HK-2 (cell line): ENCODE measurements at regions not wholly inside any gene's neighbourhood (a gene's known extent, or its start where the extent isn't known, plus 50 kb on each side); places are given as distances from the start of the nearest gene placed in this dataset.
A peak's percentile ranks its signal among the peaks of the same experiment; 100 is the strongest.

Source experiments
- DNase-seq: peaks from one replicate; pipeline ENCODE4 v3.0.0-alpha.2; 2018; ENCODE audit not compliant: unreplicated experiment

- no peak for DNase-seq
Observed at GRCh38 chr16:20259541-20259940, 67.8 kb downstream of the GP2 start.

GRCh38 chr16:20257234-20257633 lies 70.1 kb downstream of the GP2 start:
- DNase-seq: no peak

- DNase-seq: no peak
Observed at GRCh38 chr16:20255002-20255401, 72.3 kb downstream of the GP2 start.

GRCh38 chr16:20253825-20254224 lies 73.5 kb downstream of the GP2 start:
- DNase-seq: no peak

GRCh38 chr16:20249211-20249610 lies 78.1 kb downstream of the GP2 start:
- DNase-seq: no peak

GRCh38 chr16:20247076-20247475 lies 80.2 kb downstream of the GP2 start:
- no peak for DNase-seq

- DNase-seq: no peak
Observed at GRCh38 chr16:20243731-20244281, 83.5 kb downstream of the GP2 start.

- DNase-seq: no peak
Observed at GRCh38 chr16:20242568-20243255, 84.6 kb downstream of the GP2 start.

- DNase-seq: no peak
Observed at GRCh38 chr16:20241321-20241720, 86.0 kb downstream of the GP2 start.

- DNase-seq: no peak
Observed at GRCh38 chr16:20236579-20237289, 90.6 kb downstream of the GP2 start.

GRCh38 chr16:20225228-20225733 lies 102.0 kb downstream of the GP2 start:
- DNase-seq: no peak

- DNase-seq: no peak
Observed at GRCh38 chr16:20221208-20221607, 106.1 kb downstream of the GP2 start.

GRCh38 chr16:20218093-20218492 lies 109.2 kb downstream of the GP2 start:
- no peak for DNase-seq

GRCh38 chr16:20216591-20217217 lies 110.6 kb downstream of the GP2 start:
- DNase-seq: no peak

GRCh38 chr16:20214401-20214800 lies 112.9 kb downstream of the GP2 start:
- DNase-seq: no peak

GRCh38 chr16:20203272-20203671 lies 124.0 kb downstream of the GP2 start:
- no peak for DNase-seq

GRCh38 chr16:20202747-20203146 lies 124.6 kb downstream of the GP2 start:
- no peak for DNase-seq

GRCh38 chr16:20192801-20193200 lies 119.1 kb upstream of the GPR139 start:
- DNase-seq: no peak

GRCh38 chr16:20191566-20191965 lies 117.9 kb upstream of the GPR139 start:
- DNase-seq: no peak

- no peak for DNase-seq
Observed at GRCh38 chr16:20181949-20182348, 108.3 kb upstream of the GPR139 start.

GRCh38 chr16:20181416-20181815 lies 107.7 kb upstream of the GPR139 start:
- DNase-seq: peak; percentile 10

- no peak for DNase-seq
Observed at GRCh38 chr16:20178297-20178696, 104.6 kb upstream of the GPR139 start.

- no peak for DNase-seq
Observed at GRCh38 chr16:20175358-20175757, 101.7 kb upstream of the GPR139 start.
